DMS 273 treated with DMSO at 0.1 percent for 48 hours (cell line): ENCODE measurements at regions not wholly inside any gene's neighbourhood (a gene's known extent, or its start where the extent isn't known, plus 50 kb on each side); places are given as distances from the start of the nearest gene placed in this dataset.

Experiments used
- DNase-seq: peaks from one replicate; lab custom pipeline; 2025; lab: John Stamatoyannopoulos, UW

GRCh38 chr3:178393824-178394223, 142.4 kb upstream of the KCNMB2 start:
- DNase-seq = no peak

GRCh38 chr3:178396318-178396717, 139.9 kb upstream of the KCNMB2 start:
- no peak for DNase-seq

GRCh38 chr3:178397202-178397601, 139.0 kb upstream of the KCNMB2 start:
- no peak for DNase-seq

GRCh38 chr3:178397836-178398235, 138.4 kb upstream of the KCNMB2 start:
- peak; percentile 64 for DNase-seq

DNA sequence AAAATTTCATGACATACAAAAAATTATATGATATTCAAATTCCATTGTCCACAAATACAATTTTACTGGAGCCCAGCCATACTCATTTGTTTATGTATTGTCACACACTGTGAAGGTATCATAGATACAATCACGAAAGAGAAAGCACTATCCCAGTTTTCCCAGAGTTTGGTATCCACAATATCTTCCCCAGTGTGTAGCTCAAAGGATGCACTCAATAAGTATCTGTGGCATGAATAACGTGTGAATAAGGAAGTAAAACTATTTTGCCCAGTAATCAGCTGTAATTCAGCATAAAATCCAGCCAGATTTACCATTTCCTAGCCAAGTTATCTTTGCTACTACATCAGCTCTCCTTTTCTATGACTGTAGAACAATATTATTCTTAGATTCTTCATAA, 131.3 kb upstream of the KCNMB2 start:
- DNase-seq = no peak

GRCh38 chr3:178405531-178405930, 130.7 kb upstream of the KCNMB2 start:
- DNase-seq = no peak

DNA sequence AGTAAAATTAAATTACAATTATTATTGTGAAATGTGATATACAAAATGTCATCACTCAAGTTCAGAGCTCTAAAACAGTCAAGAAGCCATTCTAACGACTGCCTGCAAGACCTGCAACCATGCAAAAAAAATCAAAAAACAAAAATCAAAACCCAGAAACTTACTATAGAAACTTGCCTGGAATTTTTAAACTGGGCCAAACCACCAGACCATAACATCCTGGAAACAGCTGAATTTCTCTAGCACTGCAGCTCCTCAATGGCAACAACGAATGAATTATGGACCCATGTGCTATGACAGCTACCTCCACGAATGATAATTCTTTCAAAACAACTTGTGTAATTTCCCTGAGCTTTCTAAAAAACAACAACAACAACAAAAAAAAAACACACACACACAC, 130.0 kb upstream of the KCNMB2 start:
- no peak for DNase-seq

GRCh38 chr3:178415384-178415783, 120.9 kb upstream of the KCNMB2 start:
- no peak for DNase-seq

- no peak for DNase-seq
Measured at GRCh38 chr3:178417736-178418135, 118.5 kb upstream of the KCNMB2 start.

- no peak for DNase-seq
Measured at GRCh38 chr3:178419071-178419470, 117.2 kb upstream of the KCNMB2 start.

- no peak for DNase-seq
Measured at GRCh38 chr3:178420033-178420432, 116.2 kb upstream of the KCNMB2 start.

DNA sequence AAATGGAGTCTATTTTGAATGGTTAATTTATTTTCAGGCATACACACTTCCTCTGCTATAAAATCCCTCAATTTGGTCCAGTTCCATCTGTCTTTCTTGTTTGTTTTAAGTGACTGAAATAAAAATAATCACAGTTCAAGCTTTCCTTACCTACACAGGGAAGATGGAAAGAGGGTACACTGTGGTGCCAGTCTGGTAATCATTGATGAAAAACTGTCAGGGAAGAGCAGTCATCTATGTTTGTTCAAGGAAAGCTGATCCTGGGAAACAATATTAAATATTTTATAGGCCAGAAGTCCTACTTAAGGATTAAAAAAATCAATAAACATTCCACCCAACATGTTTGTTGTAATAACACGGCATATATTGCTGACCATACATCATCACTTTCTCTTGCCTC, 115.2 kb upstream of the KCNMB2 start:
- no peak for DNase-seq

- no peak for DNase-seq
Measured at GRCh38 chr3:178422406-178422805, 113.8 kb upstream of the KCNMB2 start.

DNA sequence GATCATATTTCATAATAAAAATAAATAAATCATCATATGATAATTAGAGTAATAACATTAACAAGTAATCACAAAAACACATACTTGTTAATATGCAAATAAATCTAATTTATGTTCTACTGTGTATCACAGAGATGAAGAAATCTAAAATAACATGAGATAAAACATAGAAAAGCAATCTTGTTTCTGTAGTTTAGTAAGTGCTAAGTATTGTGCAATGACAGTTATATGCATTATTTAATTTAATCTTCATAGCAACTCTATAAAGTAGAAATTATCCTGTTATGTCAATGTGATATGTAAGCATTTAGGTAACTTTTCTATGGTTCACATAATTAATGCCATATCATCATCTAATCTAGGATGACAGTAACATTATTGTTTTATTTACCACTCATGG, 108.2 kb upstream of the KCNMB2 start:
- DNase-seq = no peak

GRCh38 chr3:178434206-178434805, 101.9 kb upstream of the KCNMB2 start:
- peak; percentile 37 for DNase-seq

GRCh38 chr3:178435575-178435974, 100.7 kb upstream of the KCNMB2 start:
- DNase-seq = no peak

GRCh38 chr3:178436773-178437172, 99.5 kb upstream of the KCNMB2 start:
- DNase-seq = peak; percentile 27

GRCh38 chr3:178437236-178437635, 99.0 kb upstream of the KCNMB2 start:
- no peak for DNase-seq

DNA sequence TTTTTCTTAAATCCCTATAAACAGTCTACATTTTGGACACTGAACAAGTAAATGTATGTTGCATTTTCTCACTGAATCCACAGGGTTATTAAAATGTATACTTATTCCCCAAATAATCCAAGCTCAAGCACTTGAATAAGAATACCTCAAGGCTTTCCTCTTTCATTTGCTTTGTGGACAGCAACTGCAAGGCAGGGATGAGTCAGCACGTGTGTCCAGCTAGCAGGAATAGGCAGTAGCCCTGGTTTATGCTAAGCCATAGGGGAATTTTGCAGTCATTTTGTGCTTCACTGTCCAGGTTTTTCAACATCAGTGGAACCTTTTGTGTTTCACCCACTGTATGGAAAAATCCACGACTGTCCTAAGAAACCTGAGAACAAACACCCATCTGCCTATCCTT, 96.7 kb upstream of the KCNMB2 start:
- DNase-seq = no peak

DNA sequence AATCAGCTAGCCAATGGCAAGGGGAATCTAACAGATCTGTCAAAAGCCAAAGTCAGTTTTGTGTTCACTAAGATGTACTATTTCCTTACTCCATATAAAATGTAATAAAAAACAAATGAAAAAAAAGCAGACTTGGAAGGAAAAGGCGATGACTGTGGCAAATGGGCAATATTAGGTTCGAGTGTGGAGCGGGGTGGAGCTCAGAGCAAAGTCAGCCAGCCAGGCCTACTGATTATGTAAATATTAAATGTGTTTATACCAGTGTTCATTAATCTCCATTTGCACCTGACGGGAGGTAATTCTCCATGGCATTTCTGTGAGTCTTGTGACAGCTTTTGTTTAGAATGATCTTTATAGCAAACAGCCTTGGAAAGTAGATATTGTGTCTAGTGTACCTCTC, 96.2 kb upstream of the KCNMB2 start:
- DNase-seq = no peak

- no peak for DNase-seq
Measured at GRCh38 chr3:178443634-178444033, 92.6 kb upstream of the KCNMB2 start.

DNA sequence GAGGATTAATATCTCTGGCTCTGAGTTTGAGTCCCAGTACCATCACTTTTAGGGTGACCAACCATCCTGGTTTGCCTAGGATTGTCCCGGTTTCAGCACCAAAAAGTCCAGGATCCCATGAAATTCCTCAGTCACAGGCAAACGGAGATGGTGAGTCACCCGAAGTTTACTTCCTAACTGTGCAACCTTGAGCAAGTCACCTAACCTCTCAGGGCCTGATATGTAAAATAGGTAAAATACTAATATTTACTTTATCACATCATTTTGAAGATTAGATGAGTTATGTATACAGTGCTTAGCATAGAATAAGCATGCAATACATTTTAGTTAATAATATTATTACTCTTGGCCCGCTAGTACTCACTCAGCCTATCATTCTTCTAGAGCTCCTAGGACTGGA, 91.1 kb upstream of the KCNMB2 start:
- DNase-seq = no peak

GRCh38 chr3:178446059-178446458, 90.2 kb upstream of the KCNMB2 start:
- no peak for DNase-seq

- no peak for DNase-seq
Measured at GRCh38 chr3:178450476-178450875, 85.8 kb upstream of the KCNMB2 start.

DNA sequence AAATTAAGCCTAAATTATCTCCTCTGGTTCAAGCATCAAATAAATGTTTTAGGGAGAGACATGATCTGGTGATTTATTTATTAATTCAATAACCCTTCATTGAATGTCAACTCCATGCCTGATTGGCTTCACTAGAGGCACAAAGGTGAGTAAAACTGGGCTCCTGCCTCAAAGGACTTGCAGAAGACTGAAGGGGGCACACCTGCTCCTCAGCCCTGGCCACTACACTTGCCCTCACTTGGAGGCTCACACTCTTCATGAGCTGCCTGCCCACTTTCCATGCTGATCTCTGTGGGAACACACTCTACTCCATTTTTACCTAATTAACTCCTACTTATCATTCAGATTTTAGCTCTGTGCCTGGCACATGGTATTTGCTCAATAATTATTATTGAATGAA, 84.4 kb upstream of the KCNMB2 start:
- DNase-seq = no peak
